ENCODE measurements at regions not wholly inside any gene's neighbourhood (a gene's known extent, or its start where the extent isn't known, plus 50 kb on each side); places are given as distances from the start of the nearest gene placed in this dataset.

- DNase-seq (ENCODE audit: low read depth in 3 of 3, low spot score in 1 of 3) = no peak
Measured at GRCh38 chr15:31455499-31455898, 128.9 kb downstream of the KLF13 start.

- no peak for DNase-seq (ENCODE audit: low read depth in 3 of 3, low spot score in 1 of 3)
Measured at GRCh38 chr15:31456354-31457060, 129.9 kb downstream of the KLF13 start.

- DNase-seq (ENCODE audit: low read depth in 3 of 3, low spot score in 1 of 3) = no peak
Measured at GRCh38 chr15:31457161-31457560, 130.5 kb downstream of the KLF13 start.

GRCh38 chr15:31457631-31458526 lies 131.2 kb downstream of the KLF13 start:
- DNase-seq (ENCODE audit: low read depth in 3 of 3, low spot score in 1 of 3) = no peak

GRCh38 chr15:31458596-31459399 lies 132.2 kb downstream of the KLF13 start:
- peak in 1 of 3 donors; percentile 33 for DNase-seq (ENCODE audit: low read depth in 3 of 3, low spot score in 1 of 3)

- DNase-seq (ENCODE audit: low read depth in 3 of 3, low spot score in 1 of 3) = no peak
Measured at GRCh38 chr15:31459400-31459748, 132.7 kb downstream of the KLF13 start.

- DNase-seq (ENCODE audit: low read depth in 3 of 3, low spot score in 1 of 3) = no peak
Measured at GRCh38 chr15:31461375-31461774, 134.7 kb downstream of the KLF13 start.

GRCh38 chr15:31461911-31462480 lies 135.4 kb downstream of the KLF13 start:
- DNase-seq (ENCODE audit: low read depth in 3 of 3, low spot score in 1 of 3) = no peak

GRCh38 chr15:31463521-31464102 lies 137.0 kb downstream of the KLF13 start:
- DNase-seq (ENCODE audit: low read depth in 3 of 3, low spot score in 1 of 3) = no peak

GRCh38 chr15:31464216-31465082 lies 137.8 kb downstream of the KLF13 start:
- no peak for DNase-seq (ENCODE audit: low read depth in 3 of 3, low spot score in 1 of 3)

GRCh38 chr15:31465083-31465955 lies 138.7 kb downstream of the KLF13 start:
- no peak for DNase-seq (ENCODE audit: low read depth in 3 of 3, low spot score in 1 of 3)

GRCh38 chr15:31467361-31467760 lies 140.7 kb downstream of the KLF13 start:
- no peak for DNase-seq (ENCODE audit: low read depth in 3 of 3, low spot score in 1 of 3)

- no peak for DNase-seq (ENCODE audit: low read depth in 3 of 3, low spot score in 1 of 3)
Measured at GRCh38 chr15:31468911-31469785, 142.5 kb downstream of the KLF13 start.

- no peak for DNase-seq (ENCODE audit: low read depth in 3 of 3, low spot score in 1 of 3)
Measured at GRCh38 chr15:31469786-31470525, 143.3 kb downstream of the KLF13 start.

GRCh38 chr15:31470756-31471155 lies 144.1 kb downstream of the KLF13 start:
- DNase-seq (ENCODE audit: low read depth in 3 of 3, low spot score in 1 of 3) = no peak

GRCh38 chr15:31471731-31472430 lies 145.2 kb downstream of the KLF13 start:
- no peak for DNase-seq (ENCODE audit: low read depth in 3 of 3, low spot score in 1 of 3)

Data from stimulated activated CD4-positive, alpha-beta T cell treated with anti-CD3 and anti-CD28 coated beads, TNF-alpha, amount 100 ng/mL, for 1 hour (primary cell).